ENCODE measurements at regions not wholly inside any gene's neighbourhood (a gene's known extent, or its start where the extent isn't known, plus 50 kb on each side); places are given as distances from the start of the nearest gene placed in this dataset.

DNA sequence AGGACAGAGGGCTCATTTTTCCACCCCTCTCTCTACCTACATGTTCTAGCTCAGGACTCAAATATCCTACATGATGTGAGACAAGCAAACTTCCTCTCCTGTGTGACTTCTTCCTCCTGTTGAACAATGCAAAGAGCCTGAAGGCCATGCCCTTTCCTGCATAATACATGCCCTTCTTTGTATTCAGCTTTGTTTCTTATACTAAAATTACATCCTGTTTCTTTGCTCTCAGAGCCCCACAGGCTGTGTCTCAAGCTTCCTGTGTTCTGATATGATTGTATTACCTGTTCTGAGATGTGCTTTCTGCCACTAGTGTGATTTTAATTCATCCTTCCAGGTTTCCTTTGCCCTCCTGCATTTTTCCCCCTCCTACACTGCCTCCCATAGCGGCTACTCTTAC is 166.4 kb upstream of the AFF2 start:
- TF ChIP-seq, protein P1, sequence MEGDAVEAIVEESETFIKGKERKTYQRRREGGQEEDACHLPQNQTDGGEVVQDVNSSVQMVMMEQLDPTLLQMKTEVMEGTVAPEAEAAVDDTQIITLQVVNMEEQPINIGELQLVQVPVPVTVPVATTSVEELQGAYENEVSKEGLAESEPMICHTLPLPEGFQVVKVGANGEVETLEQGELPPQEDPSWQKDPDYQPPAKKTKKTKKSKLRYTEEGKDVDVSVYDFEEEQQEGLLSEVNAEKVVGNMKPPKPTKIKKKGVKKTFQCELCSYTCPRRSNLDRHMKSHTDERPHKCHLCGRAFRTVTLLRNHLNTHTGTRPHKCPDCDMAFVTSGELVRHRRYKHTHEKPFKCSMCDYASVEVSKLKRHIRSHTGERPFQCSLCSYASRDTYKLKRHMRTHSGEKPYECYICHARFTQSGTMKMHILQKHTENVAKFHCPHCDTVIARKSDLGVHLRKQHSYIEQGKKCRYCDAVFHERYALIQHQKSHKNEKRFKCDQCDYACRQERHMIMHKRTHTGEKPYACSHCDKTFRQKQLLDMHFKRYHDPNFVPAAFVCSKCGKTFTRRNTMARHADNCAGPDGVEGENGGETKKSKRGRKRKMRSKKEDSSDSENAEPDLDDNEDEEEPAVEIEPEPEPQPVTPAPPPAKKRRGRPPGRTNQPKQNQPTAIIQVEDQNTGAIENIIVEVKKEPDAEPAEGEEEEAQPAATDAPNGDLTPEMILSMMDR (IDR thresholded peaks at IDR 0.05; ENCODE audit: low read depth, low read length) = no peak
- no peak for TF ChIP-seq EZH2phosphoT487 (IDR thresholded peaks at IDR 0.05; ENCODE audit: low read depth)
